Neutrophil (primary cell): ENCODE measurements at regions not wholly inside any gene's neighbourhood (a gene's known extent, or its start where the extent isn't known, plus 50 kb on each side); places are given as distances from the start of the nearest gene placed in this dataset.

ENCODE experiments used
- H3K27ac ChIP-seq: fragments of 200-600 bp; sonication (generic); 2 replicates; pipeline ENCODE4 v1.5.1; 2016; ENCODE audit warnings: mild to moderate bottlenecking, moderate library complexity
- H3K27me3 ChIP-seq: fragments of 200-600 bp; sonication (generic); 2 replicates; pipeline ENCODE4 v1.6.0; 2016; ENCODE audit warnings: mild to moderate bottlenecking
- H3K36me3 ChIP-seq: fragments of 200-600 bp; sonication (generic); 2 replicates; pipeline ENCODE4 v1.5.1; 2017
- H3K4me1 ChIP-seq, 2 experiments: fragments of 200-600 bp in 1 of 2; sonication (generic) in 1 of 2; 1 replicate in 1 of 2; 2 replicates in 1 of 2; pipeline versions ENCODE4 v1.5.1 to v1.6.1; 2013 to 2016; ENCODE audit warnings: low read depth in 1 of 2, low read length in 1 of 2, mild to moderate bottlenecking in 1 of 2, moderate library complexity in 1 of 2; ENCODE audit not compliant: control insufficient read depth in 1 of 2, insufficient read depth in 1 of 2
- H3K4me3 ChIP-seq, 2 experiments: fragments of 200-600 bp in 1 of 2; sonication (generic) in 1 of 2; 1 replicate in 1 of 2; 2 replicates in 1 of 2; pipeline ENCODE4 v1.5.1; 2013 to 2016; ENCODE audit warnings: low read depth in 1 of 2, low read length in 1 of 2, mild to moderate bottlenecking in 1 of 2, moderate library complexity in 1 of 2
- H3K9me3 ChIP-seq: fragments of 200-600 bp; sonication (generic); 2 replicates; pipeline ENCODE4 v1.5.1; 2016
- TF ChIP-seq, protein P1 (sequence below): fragments of 200-600 bp; sonication (generic); IDR thresholded peaks from 2 replicates; pipeline ENCODE4 v1.5.1; 2016; ENCODE audit warnings: antibody characterized with exemption

GRCh38 chr9:107842530-107842929 lies 353.0 kb upstream of the KLF4 start:
- peaks cover 13% of the 10 kb centered on the region in 2 experiments for H3K4me1 ChIP-seq
- no peaks in the 10 kb centered on the region for H3K27me3 ChIP-seq
- H3K36me3 ChIP-seq: no peaks in the 10 kb centered on the region
- no peaks in the 10 kb centered on the region for H3K9me3 ChIP-seq
- no peak overlapping the region for H3K27ac ChIP-seq
- TF ChIP-seq, protein P1, sequence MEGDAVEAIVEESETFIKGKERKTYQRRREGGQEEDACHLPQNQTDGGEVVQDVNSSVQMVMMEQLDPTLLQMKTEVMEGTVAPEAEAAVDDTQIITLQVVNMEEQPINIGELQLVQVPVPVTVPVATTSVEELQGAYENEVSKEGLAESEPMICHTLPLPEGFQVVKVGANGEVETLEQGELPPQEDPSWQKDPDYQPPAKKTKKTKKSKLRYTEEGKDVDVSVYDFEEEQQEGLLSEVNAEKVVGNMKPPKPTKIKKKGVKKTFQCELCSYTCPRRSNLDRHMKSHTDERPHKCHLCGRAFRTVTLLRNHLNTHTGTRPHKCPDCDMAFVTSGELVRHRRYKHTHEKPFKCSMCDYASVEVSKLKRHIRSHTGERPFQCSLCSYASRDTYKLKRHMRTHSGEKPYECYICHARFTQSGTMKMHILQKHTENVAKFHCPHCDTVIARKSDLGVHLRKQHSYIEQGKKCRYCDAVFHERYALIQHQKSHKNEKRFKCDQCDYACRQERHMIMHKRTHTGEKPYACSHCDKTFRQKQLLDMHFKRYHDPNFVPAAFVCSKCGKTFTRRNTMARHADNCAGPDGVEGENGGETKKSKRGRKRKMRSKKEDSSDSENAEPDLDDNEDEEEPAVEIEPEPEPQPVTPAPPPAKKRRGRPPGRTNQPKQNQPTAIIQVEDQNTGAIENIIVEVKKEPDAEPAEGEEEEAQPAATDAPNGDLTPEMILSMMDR: no peak
- no peak overlapping the region for H3K4me3 ChIP-seq

- H3K36me3 ChIP-seq: no peaks in the 10 kb centered on the region
- H3K27me3 ChIP-seq: peaks cover 3% of the 10 kb centered on the region
- peak overlapping the region; percentile 47 for H3K27ac ChIP-seq
- H3K4me3 ChIP-seq: no peak overlapping the region
- no peaks in the 10 kb centered on the region for H3K9me3 ChIP-seq
- peaks cover 9 to 11% of the 10 kb centered on the region in 2 experiments for H3K4me1 ChIP-seq
- TF ChIP-seq, protein P1: no peak
Observed at GRCh38 chr9:107841076-107841475, 351.5 kb upstream of the KLF4 start.

- H3K4me3 ChIP-seq: no peak overlapping the region
- H3K36me3 ChIP-seq: no peaks in the 10 kb centered on the region
- H3K27me3 ChIP-seq: peaks cover 6% of the 10 kb centered on the region
- H3K4me1 ChIP-seq: peaks cover 9 to 11% of the 10 kb centered on the region in 2 experiments
- TF ChIP-seq, protein P1: no peak
- no peak overlapping the region for H3K27ac ChIP-seq
- H3K9me3 ChIP-seq: no peaks in the 10 kb centered on the region
Observed at GRCh38 chr9:107839371-107839770, 349.8 kb upstream of the KLF4 start.

- peaks cover 9 to 11% of the 10 kb centered on the region in 2 experiments for H3K4me1 ChIP-seq
- TF ChIP-seq, protein P1: no peak
- H3K4me3 ChIP-seq: no peak overlapping the region
Observed at GRCh38 chr9:107838766-107839165, 349.2 kb upstream of the KLF4 start.

DNA sequence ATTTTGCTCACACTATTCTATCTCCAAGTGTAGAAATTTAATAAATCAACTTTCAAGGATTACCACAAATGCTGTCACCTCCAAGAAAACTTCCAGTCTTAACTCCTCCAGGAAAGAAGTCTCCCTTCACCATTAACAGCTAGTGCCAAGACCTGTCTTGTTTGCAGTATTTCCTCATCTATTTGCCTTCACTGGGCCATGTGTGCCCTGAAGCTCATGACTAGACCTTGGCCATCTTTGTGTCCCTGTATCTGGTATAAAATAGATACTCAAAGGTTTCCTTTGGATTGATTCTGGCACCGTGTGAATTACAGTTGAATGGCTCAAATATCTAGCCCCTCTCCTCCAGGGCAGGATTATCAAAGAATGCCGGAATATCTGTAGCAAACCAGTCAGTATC lies 346.7 kb upstream of the KLF4 start:
- Histone ChIP-seq H3K4me1 (peaks cover 6 to 7% of the 10 kb centered on the region in 2 experiments), H3K4me3 (no peak overlapping the region), H3K36me3 (no peaks in the 10 kb centered on the region), H3K27me3 (peaks cover 6% of the 10 kb centered on the region), H3K9me3 (no peaks in the 10 kb centered on the region), H3K27ac (no peak overlapping the region)
- TF ChIP-seq, protein P1: no peak

More at GRCh38 chr9:107838766-107839165, 349.2 kb upstream of the KLF4 start:
- no peaks in the 10 kb centered on the region for H3K9me3 ChIP-seq
- no peaks in the 10 kb centered on the region for H3K36me3 ChIP-seq
- H3K27ac ChIP-seq: no peak overlapping the region
- H3K27me3 ChIP-seq: peaks cover 6% of the 10 kb centered on the region

- no peak overlapping the region for H3K27ac ChIP-seq
- no peak overlapping the region for H3K4me3 ChIP-seq
- TF ChIP-seq, protein P1: no peak
- no peaks in the 10 kb centered on the region for H3K36me3 ChIP-seq
- H3K9me3 ChIP-seq: no peaks in the 10 kb centered on the region
- H3K4me1 ChIP-seq: no peaks in the 10 kb centered on the region
- H3K27me3 ChIP-seq: peaks cover 6% of the 10 kb centered on the region
Observed at GRCh38 chr9:107833295-107833694, 343.7 kb upstream of the KLF4 start.
